Peyer's patch (tissue), 4 donors: ENCODE measurements at regions not wholly inside any gene's neighbourhood (a gene's known extent, or its start where the extent isn't known, plus 50 kb on each side); places are given as distances from the start of the nearest gene placed in this dataset.

Source experiments
- POLR2A ChIP-seq, 2 donors: fragments of 450-650 bp; IDR thresholded peaks; one replicate each; pipeline ENCODE4 v1.5.1; 2017; ENCODE audit warnings: antibody characterized with exemption in 2 of 2, mild to moderate bottlenecking in 2 of 2, moderate library complexity in 2 of 2
- TF ChIP-seq, protein P1 (sequence below), 6 experiments: fragments of 450-650 bp in 4 of 6; fragments of 200-600 bp in 2 of 6; sonication (generic) in 1 of 6; IDR thresholded peaks; one replicate each; pipeline ENCODE4 v1.5.1; 2017 to 2019; ENCODE audit warnings: antibody characterized with exemption in 6 of 6, mild to moderate bottlenecking in 3 of 6, moderate library complexity in 1 of 6

DNA sequence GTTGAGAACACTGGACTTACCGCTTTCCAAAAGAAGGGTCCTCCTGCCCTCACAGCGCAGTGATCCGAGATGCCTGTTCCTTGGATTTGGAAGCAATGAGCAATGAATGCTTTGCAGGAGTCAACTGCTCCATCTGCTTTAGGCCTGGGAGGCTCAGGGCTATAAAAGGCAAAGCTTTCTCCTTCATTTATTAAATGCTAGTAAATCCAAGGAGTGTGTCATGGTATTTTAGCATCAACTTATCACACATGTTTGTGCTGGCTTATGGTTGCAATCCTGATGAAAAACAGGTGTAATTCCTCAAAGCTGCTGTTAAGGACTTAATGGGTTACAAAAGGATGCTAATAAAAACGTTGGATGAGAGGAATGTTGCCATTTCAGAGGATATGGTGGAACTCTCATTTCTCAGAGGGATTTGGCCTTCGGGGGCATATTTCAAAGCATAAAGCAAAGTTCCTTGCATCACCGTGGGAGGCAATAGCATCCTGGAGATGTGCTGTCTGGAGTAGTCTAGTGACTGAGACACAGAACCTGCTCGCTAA, 158.5 kb upstream of the TPM1 start:
- TF ChIP-seq, protein P1, sequence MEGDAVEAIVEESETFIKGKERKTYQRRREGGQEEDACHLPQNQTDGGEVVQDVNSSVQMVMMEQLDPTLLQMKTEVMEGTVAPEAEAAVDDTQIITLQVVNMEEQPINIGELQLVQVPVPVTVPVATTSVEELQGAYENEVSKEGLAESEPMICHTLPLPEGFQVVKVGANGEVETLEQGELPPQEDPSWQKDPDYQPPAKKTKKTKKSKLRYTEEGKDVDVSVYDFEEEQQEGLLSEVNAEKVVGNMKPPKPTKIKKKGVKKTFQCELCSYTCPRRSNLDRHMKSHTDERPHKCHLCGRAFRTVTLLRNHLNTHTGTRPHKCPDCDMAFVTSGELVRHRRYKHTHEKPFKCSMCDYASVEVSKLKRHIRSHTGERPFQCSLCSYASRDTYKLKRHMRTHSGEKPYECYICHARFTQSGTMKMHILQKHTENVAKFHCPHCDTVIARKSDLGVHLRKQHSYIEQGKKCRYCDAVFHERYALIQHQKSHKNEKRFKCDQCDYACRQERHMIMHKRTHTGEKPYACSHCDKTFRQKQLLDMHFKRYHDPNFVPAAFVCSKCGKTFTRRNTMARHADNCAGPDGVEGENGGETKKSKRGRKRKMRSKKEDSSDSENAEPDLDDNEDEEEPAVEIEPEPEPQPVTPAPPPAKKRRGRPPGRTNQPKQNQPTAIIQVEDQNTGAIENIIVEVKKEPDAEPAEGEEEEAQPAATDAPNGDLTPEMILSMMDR (IDR thresholded peaks at IDR 0.05), result no peak
- TF ChIP-seq POLR2A (IDR thresholded peaks at IDR 0.05), result no peak
